Activated T-cell treated with anti-CD3 and anti-CD28 coated beads, Interleukin-2, amount 50 U/mL, for 1 hour (primary cell): ENCODE measurements at regions not wholly inside any gene's neighbourhood (a gene's known extent, or its start where the extent isn't known, plus 50 kb on each side); places are given as distances from the start of the nearest gene placed in this dataset.
"Not testable (repeated sequence)": the region's sequence is repeated elsewhere in the genome, so short reads cannot be mapped to it uniquely, and the experiment has no call there.

Experiments
- DNase-seq: peaks from one replicate; pipeline ENCODE4 v3.0.0-alpha.2; 2020

DNA sequence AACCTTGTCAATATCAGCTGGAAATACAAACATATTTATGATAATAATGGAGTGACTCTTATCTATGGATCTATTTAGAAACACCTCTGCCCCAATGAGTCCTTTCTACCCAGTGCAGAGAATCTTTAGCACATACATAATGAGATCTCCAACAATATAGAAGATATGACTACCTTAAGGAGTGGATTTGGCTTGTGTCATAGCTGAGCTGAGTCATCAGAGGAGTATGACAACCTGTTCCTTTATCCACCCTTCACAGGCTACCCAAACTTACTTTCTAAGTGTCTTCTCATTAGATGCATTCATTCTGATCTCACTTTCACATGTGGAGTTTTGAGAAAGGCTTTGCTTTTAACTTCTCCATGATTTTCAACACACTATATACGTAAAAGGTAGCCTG is 1218.9 kb downstream of the DSC3 start:
- no peak for DNase-seq

DNA sequence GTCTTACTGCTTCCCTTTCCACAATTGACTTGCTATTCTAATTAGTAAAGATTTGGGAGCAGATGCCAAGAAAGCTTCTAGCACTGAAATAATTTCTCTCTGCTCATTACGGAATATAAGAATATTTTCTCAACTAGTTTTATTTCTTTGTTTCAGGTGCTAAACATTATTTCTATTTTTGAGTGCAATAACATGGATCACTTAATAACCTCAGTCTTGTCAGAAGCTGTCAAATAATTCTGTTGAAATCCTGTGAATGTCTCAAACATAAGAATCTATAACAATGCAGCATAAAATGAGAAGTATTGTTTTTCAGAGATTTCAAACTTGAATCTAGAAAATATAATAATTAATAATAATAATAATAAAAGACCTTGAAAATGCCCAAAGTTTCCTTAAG is 1221.0 kb downstream of the DSC3 start:
- DNase-seq = no peak

DNA sequence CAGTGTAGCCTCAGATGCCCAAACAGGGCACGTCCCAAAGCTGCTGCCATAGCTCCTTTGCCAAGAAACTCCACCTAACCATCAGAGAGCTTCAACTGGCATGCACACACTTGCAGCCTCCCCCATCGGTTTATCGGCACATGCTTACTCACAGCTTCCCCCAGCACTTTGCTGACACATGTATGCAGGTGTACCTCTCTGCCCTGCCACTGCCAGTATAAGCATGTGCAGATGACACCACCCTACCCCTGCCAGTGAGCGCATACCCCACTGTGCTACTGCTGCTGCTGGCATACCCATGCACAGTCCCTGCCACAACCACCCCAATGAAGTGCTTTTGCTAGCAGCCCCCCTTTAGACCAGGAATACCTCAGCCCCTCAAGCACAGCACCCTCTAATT is 1231.0 kb downstream of the DSC3 start:
- DNase-seq = no peak

DNA sequence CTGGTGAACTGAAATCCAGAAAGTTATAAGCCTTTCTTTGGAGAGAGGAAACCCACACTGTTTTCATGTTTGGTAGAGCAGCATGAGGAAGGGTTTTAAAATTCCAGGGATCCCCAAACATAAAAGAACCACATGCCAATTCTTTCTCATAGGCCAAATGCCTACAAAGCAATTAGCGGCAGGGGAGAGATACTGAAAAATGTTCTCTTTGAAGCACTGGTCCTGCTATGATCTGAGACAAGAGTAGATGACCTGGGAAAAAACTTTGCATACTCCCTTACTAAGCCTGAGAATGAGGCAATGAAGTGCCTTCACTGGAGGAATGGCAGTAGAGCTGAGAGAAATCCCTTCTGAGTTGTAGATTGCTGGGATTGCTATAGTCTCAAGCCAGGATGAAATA is 1261.7 kb downstream of the DSC3 start:
- no peak for DNase-seq

DNA sequence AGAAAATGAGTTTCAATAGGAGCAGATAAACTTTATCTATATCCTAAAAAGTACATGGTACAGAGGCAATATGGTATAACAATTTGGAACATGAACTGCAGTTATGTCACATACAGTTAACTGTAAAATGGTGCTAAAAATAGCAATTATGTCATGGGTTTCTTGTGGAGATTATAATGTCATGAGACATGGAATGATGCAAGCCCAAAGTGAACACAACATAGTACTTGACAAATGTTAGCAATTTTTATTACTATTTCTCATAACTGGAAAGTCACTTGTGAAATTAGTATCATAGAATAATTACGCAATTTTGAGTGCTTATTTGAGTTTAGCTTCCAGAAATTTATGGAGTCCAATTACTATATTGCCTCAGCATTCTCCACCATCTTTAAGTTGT is 1263.4 kb downstream of the DSC3 start:
- DNase-seq = no peak

DNA sequence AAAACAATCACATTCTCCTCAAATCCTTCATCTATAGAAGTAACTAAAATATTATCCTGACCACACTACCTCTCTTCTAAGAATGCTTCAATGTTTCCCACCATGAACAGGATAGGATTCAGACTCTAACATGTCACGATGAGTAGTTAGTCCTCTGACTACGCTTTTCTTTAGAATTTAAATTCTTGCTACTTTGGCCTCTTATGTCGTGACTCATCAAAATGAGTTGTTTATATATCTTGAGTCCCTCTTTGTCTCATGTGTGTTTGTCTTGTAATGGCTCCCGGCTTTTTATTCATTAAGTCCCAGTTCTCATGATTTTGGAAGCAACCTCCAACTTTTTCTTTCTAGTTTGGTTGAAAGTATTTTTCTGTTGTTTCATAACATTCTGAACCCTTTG is 1289.2 kb downstream of the DSC3 start:
- no peak for DNase-seq

DNA sequence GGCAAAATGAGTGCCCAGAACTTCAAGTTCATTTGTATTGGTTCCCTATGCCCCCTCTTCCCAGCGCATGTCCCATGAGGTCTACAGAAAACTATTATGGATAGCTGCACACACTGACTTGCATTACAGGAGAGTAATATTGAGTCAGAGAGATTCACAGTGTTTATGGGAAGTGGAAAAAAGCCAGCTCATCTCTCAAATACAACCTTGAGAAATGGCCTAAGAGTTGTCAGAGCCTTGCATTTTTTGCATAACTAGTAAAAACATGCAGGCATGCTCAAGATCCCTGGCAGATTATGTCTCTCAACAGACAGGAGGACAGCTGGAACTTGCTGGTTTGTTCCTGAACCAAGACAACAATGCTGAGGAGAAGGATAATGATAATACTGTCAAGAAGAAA is 1292.8 kb downstream of the DSC3 start:
- DNase-seq = no peak

DNA sequence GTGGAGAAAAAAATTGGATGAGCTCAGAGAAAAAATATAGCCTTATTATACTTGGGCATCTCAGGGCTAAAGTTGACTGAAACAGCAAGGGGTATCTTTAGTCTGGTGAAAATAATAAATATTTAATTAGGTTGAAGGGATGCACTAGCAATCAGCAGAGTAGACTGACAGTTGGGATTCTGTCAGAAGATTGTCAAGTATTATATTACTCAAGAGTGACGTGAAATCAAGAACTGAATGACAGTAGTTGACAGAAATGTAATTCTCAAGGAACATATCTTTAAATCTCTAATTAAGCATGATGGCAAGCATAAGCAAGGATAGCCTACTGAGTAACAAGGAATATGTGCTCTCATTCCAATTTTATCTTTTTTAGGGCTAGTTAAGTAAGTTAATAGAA is 1301.1 kb downstream of the DSC3 start:
- no peak for DNase-seq

DNA sequence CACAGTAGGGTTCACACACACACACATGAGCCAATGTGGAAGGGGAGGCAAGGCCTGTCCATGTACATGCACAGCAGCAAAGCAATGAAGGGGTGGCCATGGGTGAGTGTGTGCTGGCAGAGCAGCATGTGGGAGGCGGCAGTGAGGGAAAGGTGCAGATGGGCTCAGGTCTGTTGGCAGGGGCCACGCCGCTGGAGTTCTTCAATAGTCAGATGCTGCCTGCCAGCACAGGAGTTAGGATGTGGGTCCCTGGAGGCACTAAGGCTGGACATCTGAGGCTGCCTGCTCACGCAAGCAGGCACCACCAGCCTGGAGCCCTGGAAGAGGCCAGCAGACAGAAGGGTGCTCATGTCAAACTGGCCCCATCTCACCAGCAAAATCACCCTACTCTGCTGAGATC is 1304.9 kb downstream of the DSC3 start:
- DNase-seq = no peak

DNA sequence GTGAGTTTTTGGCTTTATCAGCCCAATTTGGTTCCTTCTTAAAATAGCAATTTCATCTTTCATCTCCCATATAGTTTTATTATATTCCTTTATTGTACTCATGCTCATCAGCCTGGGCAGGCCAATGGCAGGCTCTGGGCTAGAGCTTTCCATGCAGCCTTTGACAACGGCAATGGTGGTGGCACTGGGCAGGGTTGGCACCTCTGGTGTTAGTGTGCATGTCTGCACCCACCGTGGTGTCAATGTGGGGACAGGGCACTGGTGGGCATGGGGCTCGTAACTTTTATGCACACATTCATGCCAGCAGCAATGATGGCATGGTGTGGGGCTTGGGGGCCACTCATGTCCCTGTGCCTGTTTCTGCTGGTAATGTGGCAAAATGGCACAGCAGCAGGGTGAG is 1305.4 kb downstream of the DSC3 start:
- no peak for DNase-seq

DNA sequence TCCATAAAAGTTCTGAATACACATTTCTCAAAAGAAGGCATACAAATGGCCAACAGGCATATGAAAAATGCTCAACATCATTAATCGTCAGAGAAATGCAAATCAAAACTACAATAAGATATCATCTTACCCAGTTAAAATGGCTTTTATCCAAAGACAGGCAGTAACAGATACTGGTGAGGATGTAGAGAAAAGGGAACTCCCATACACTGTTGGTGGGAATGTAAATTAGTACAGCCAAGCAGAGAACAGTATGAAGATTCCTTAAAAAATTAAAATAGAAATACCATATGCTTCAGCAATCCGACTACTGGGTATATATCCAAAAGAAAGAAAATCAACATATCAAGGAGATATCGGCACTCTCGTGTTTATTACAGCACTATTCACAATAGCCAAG is 1312.5 kb downstream of the DSC3 start:
- no peak for DNase-seq

DNA sequence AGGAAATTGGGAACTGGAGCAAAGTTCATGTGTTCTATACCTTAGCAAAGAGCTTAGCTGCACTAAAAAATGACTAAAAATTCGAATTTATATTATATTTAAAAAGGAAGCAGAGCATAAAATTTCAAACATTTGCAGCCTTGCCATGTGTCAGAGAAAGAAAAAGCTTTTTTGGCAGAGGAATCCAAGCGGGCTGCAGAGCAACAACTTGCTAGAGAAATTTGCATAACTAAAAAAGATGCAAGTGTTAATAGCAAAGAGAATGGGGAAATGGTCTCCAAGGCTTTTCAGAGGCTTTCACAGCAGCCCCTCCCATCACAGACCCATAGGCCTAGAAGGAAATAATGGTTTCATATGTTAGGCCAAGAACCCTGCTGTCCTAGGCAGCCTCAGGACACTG is 1315.9 kb downstream of the DSC3 start:
- no peak for DNase-seq

DNA sequence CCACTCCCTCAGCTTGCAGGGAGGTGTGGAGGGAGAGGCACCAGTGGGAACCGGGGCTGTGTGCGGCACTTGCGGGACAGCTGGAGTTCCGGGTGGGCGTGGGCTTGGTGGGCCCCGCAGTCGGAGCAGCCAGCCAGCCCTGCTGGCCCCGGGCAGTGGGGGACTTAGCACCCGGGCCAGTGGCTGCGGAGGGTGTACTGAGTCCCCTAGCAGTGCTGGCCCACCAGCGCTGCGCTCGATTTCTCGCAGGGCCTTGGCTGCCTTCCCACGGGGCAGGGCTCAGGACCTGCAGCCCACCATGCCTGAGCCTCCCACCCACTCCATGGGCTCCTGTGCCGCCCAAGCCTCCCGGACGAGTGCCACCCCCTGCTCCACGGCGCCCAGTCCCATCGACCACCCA is 1319.1 kb downstream of the DSC3 start:
- not testable (repeated sequence) for DNase-seq

DNA sequence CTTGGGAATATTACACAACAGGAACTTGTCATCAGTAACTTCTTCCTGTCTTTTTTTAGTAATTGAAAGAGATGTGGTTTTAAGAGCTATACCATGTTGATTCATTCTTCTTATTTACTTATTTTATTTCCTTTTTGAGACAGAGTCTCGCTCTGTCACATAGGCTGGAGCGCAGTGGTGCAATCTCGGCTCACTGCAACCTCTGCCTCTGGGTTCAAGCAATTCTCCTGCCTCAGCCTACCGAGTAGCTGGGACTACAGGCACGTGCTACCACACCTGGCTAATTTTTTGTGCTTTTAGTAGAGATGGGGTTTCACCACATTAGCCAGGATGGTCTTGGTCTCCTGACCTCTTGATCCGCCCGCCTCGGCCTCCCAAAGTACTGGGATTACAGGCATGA is 1326.6 kb downstream of the DSC3 start:
- not testable (repeated sequence) for DNase-seq

DNA sequence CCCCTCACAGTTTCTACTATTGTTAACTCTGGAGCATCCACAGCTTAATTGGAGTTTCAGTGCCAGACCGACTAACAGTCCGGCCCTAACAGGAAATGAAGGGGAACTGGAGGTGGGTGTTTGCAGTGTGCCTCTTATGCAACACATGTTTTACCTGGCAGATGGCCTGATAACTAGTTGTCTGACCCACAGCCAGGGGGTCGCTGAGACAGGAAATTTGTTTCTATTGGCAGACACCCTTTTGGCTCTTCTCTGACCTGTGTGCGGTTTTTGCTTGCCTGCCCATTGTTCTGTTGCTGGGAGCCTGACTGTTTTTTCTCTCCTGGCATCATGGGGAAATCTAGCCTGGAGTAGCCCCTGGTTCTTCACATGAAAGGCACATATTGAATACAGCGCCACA is 1329.8 kb downstream of the DSC3 start:
- no peak for DNase-seq

DNA sequence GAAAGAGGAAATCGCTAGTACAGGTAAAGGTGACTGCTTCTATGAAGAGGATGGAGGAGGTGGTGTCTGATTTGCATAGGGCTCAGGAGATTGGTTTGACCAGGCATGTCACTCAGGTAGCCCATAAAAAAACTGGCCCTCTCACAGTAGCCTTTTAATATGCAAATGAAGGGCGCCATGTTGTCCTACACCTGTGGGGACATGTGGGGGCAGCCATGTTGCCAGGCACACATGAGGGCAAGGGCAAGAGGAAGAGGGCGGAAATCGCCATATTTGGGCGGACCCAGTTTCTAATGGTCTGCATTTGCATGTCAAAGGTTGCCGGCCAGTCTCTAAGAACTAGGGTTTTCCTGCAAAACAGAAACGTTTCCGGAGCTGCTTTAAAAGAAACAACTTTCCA is 1330.6 kb downstream of the DSC3 start:
- no peak for DNase-seq

DNA sequence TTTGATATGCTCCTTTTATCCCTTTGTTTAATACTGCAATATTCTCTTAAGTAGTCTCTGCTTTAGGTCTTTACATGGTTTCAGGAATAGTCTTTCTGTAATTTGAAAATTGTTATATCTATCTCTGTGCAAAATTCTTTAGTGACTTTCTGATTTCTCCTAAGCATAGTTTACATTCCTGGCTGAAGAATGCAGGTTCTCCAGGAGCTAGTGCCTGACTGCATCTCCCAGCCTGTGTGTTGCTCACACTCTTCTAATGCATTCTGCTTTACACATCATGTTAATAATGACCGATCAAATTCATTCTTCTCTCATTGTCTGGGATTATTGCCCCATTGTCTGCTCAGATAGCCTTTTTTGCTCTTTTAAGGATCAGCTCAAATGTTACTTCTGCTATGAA is 1349.2 kb downstream of the DSC3 start:
- DNase-seq = no peak

DNA sequence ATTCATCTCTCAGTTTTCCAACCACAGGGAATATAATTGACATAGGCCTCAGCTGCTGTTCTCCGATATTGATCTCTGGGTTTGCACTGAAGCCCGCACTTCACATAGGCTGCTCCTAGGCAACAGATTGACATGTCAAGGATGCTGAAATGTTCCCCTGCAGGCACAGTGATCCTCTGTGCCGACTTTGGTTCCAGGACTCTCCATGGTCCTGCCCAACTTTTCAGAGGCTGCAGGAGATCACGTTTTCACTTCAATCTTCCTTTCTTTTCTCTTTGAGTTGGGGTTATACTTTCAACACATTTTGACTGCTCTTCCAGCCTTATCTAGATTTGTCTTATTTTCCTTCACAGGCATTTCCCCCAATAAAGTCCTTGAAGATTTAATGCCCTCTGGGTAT is 1361.0 kb downstream of the DSC3 start:
- no peak for DNase-seq

DNA sequence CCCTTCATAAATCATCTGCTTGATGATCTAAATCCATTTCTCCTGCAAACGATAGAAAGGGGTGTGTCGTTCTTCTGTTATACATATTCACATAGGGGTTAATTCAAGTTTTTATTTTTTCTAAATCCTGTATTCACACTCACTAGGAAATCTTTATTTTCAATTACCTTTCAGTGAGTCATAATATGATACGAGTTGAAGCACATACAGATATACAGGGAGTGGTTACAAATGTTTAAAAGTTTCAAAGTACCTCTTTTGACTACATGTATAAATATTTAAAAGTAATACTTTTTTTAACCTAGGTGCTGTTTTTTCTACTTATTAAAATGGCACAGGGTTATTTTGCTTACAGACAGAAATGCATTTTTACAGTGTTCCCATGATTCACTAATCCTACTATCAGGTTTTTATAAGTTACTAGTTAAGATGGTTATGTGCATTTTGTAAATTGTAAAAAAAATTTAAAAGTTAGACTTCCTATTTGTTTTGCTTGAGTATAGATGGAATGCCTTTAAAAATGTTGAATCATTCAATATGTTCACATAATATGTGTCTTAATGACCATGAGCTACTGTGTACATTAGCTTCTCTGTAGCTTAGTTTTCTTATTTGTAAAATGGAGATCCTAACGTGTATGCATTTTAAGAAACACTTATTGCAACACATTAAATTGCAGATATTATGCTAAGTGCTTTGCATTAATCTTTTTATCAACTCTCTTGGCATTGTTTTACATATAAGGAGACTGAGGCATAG is 1378.1 kb downstream of the DSC3 start:
- DNase-seq = no peak

DNA sequence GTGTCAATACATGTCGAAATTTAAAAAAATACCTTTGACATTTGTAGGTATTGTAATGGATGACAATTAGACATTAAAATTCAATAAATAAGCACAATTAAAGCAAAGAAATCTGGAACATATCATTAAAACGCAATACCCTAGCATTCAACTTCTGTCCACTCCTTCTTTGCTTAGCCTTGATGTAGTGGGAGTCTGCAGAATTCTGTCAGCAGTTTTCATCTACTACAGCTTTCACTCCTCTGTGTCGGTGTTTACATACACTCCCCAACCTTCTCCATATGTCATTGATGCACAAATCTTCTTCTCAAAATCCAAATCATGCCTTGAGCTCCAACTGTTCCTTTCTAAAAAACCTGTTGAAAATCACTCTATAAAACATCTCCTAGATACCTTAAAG is 1380.6 kb downstream of the DSC3 start:
- no peak for DNase-seq

DNA sequence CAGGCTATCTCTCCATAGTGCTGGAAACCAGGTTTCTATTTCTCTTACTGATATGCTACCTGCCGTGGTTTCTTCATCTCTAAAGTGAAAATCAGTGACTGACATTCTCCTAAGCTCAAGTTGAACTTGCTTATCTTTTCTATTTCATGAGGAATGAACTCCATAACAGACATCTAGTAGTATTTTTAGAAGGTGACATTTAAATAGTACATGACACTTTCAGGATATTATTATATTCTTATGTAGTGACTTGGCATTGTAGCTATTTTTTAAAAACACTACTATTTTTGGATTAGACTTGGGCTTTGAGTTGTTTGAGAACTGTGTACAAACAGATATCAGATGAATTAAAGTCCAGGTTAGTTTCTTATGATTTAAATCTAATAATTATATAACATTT is 1381.8 kb downstream of the DSC3 start:
- DNase-seq = no peak

DNA sequence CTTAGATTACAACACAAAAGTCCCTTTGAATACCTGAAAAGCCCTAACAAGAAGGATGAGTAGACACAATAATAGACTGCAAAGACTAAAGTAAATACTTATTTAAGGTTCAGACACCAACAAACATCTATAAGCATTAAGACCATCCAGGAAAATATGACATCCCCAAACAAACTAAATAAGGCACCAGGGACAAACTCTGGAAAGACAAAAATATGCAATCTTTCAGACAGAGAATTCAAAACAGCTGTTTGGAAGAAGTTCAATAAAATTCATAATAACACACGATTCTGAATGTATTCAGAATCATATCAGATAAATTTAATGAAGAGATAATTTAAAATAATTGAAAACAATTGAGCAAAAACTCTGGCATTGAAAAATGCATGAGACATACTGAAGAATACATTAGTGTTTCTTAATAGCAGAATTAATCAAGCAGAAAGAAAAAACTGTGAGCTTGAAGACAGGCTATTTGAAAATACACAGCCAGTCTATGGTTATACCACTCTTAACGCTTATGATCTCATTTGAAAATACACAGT is 1388.8 kb downstream of the DSC3 start:
- no peak for DNase-seq

DNA sequence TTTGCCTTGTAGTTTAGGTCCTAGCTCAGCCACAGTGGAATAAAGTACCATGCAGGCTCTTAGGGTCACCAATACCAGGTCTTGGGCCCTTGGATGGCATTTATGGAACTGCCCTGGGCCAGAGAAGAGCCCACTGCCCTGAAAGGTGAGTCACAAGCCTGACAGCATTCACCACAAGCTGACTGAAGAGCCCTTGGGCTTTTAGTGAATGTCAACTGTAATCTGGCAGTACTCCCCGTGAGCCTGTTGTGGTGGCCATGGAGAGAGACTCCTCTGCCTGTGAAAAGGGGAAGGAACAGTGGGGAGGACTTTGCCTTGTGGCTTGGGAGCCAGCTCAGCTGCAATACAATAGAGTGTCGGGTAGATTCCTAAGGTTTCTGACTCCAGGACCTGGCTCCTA is 1389.7 kb downstream of the DSC3 start:
- DNase-seq = no peak

DNA sequence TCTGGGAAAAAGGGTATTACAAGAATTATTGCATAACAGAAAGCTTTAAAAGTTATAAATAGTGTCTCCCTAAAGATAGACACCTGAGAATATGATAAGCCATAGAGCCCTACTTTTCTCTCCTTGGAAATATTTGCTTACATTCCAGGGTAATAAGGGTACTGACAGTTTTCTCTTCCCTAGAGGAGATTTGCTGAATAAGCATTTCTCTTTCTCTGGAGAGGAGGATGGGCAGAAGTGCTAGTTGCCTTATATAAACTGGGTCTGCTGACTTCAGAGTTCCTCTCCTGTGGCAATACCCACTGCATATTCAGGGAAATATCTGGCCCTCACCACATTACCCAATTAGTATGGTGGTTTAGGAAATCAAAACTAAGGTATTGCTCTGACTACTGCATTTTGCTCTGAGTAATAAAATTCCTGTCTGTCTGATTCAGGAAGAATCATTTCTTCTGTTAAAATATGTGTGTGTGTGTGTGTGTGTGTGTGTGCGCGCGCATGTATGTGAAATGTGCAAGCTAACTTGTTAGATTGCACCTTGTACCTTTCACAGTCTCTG is 1391.3 kb downstream of the DSC3 start:
- no peak for DNase-seq

DNA sequence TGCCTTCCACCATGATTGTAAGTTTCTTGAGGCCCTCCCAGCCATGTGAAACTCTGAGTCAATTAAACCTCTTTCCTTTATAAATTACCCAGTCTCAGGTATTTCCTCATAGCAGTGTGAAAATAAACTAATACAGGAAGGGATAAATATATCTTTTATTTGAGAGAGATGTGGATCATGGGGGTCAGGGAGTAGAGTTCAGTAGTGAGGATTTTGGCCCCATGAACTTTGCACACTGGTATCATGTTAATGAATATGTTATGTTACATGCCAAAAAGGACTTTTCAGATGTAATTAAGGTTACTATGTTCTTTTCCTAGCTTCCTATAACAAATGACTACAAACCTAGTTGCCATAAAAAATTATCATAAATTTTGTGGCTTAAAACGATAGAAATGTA is 1393.7 kb downstream of the DSC3 start:
- DNase-seq = no peak
